ENCODE measurements at regions not wholly inside any gene's neighbourhood (a gene's known extent, or its start where the extent isn't known, plus 50 kb on each side); places are given as distances from the start of the nearest gene placed in this dataset.

DNA sequence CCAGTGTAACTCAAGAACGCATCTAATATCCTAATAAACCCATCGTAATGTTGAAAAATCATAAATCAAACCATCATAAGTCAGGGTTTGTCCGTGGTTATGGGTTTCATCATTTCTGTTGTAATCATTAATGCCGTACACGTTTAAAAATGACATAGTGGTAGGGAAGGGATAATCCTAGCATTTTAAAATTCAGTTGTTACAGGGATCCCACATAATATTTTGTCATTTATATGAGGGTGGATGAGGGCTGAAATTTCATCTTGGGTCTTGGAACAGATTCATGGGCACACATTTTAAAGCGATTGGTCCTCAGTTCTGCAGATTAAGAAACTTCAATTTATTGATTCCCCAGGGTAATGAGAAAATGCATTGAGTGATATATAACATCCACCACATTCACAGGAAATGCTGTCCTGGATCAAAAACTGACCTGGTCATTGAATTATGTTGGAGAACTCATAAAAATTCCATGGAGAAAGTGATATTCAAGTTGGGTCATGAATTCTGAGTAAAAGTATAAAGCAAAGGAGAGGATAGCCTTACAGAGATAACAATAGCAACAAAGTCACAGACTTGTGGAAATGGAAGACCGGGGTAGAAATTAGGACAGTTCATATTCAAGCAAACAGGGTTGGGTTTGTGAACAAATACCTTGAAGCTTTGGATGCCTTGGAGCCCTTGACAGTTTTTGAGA, 1527.3 kb upstream of the TPTE start (continued):
- TF ChIP-seq, protein P1, sequence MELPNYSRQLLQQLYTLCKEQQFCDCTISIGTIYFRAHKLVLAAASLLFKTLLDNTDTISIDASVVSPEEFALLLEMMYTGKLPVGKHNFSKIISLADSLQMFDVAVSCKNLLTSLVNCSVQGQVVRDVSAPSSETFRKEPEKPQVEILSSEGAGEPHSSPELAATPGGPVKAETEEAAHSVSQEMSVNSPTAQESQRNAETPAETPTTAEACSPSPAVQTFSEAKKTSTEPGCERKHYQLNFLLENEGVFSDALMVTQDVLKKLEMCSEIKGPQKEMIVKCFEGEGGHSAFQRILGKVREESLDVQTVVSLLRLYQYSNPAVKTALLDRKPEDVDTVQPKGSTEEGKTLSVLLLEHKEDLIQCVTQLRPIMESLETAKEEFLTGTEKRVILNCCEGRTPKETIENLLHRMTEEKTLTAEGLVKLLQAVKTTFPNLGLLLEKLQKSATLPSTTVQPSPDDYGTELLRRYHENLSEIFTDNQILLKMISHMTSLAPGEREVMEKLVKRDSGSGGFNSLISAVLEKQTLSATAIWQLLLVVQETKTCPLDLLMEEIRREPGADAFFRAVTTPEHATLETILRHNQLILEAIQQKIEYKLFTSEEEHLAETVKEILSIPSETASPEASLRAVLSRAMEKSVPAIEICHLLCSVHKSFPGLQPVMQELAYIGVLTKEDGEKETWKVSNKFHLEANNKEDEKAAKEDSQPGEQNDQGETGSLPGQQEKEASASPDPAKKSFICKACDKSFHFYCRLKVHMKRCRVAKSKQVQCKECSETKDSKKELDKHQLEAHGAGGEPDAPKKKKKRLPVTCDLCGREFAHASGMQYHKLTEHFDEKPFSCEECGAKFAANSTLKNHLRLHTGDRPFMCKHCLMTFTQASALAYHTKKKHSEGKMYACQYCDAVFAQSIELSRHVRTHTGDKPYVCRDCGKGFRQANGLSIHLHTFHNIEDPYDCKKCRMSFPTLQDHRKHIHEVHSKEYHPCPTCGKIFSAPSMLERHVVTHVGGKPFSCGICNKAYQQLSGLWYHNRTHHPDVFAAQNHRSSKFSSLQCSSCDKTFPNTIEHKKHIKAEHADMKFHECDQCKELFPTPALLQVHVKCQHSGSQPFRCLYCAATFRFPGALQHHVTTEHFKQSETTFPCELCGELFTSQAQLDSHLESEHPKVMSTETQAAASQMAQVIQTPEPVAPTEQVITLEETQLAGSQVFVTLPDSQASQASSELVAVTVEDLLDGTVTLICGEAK (IDR thresholded peaks at IDR 0.05), result no peak
- TF ChIP-seq, protein P1 (CRISPR knock-in tag; IDR thresholded peaks at IDR 0.05), result no peak
- TF ChIP-seq ZNF347 (CRISPR knock-in tag; IDR thresholded peaks at IDR 0.05; ENCODE audit: low read depth) (no peak), POLR2H (tag; IDR thresholded peaks at IDR 0.05; ENCODE audit: low read depth) (peak; percentile 90), RFX5 (IDR thresholded peaks at IDR 0.05; ENCODE audit: low read depth, low read length) (peak; percentile 48; the same call in 1 of the 2 replicates), COPS2 (conservative IDR thresholded peaks at IDR 0.05) (no peak), SETDB1 (IDR thresholded peaks at IDR 0.05; ENCODE audit: low read length) (no peak), LCOR (CRISPR knock-in tag; IDR thresholded peaks at IDR 0.05) (no peak), ZNF57 (CRISPR knock-in tag; IDR thresholded peaks at IDR 0.05) (no peak)
- TF ChIP-seq, protein P2, sequence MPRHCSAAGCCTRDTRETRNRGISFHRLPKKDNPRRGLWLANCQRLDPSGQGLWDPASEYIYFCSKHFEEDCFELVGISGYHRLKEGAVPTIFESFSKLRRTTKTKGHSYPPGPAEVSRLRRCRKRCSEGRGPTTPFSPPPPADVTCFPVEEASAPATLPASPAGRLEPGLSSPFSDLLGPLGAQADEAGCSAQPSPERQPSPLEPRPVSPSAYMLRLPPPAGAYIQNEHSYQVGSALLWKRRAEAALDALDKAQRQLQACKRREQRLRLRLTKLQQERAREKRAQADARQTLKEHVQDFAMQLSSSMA (CRISPR knock-in tag; IDR thresholded peaks at IDR 0.05), result peak; percentile 53; the same call in 1 of the 2 replicates
- TF ChIP-seq, protein P3, sequence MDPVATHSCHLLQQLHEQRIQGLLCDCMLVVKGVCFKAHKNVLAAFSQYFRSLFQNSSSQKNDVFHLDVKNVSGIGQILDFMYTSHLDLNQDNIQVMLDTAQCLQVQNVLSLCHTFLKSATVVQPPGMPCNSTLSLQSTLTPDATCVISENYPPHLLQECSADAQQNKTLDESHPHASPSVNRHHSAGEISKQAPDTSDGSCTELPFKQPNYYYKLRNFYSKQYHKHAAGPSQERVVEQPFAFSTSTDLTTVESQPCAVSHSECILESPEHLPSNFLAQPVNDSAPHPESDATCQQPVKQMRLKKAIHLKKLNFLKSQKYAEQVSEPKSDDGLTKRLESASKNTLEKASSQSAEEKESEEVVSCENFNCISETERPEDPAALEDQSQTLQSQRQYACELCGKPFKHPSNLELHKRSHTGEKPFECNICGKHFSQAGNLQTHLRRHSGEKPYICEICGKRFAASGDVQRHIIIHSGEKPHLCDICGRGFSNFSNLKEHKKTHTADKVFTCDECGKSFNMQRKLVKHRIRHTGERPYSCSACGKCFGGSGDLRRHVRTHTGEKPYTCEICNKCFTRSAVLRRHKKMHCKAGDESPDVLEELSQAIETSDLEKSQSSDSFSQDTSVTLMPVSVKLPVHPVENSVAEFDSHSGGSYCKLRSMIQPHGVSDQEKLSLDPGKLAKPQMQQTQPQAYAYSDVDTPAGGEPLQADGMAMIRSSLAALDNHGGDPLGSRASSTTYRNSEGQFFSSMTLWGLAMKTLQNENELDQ (CRISPR knock-in tag; IDR thresholded peaks at IDR 0.05; ENCODE audit: borderline replicate concordance), result no peak
- TF ChIP-seq, protein P4, sequence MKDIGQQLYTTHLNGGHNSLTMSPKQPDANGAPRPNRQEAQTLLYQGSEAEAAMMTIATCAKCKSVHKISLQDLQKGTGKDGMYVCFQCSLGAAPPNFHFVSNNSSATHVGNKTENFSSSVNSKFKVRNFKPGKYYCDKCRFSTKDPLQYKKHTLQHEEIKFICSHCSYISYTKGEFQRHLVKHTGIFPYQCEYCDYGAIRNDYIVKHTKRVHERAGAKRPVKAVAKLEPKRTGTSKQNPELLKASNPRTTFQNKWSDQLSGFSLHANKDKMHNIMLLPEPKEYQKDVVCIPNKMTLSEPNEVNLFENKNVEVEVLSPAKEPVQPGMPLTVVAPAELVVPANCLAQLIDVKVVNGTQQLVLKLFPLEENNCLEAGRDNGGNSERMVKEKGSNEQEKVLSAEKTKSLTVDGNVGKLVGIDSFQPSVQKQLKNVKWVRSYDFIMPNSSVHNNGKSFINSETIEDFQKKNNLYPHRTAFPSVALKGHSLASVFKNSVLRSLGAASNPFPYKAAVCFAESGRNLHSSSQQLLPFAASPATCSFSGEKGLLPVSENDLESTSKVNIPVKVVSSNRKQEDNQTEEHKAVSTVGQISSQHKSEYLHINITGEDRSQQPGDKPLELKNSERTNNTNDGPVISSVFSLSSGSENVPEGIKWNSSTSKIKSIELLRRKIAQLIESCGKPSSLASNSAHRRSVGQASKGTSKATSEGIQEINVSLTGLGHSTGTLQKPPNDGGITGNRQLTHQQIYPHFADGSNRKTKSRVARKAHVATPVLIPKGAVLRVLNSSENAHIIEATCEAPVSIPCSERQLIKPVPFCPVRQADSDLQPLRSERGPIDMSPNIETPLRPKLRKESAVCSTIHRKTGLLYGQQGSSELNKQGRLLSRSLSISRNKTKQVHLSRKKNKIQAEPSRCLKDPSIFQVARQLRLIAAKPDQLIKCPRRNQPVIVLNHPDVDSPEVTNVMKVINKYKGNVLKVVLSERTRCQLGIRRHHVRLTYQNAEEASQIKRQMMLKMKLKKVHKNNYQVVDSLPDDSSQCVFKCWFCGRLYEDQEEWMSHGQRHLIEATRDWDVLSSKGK (CRISPR knock-in tag; IDR thresholded peaks at IDR 0.05), result 0 out of 2 replicates have a peak, but pooled peaks have one; percentile 14
